ENCODE measurements at regions not wholly inside any gene's neighbourhood (a gene's known extent, or its start where the extent isn't known, plus 50 kb on each side); places are given as distances from the start of the nearest gene placed in this dataset.

DNA sequence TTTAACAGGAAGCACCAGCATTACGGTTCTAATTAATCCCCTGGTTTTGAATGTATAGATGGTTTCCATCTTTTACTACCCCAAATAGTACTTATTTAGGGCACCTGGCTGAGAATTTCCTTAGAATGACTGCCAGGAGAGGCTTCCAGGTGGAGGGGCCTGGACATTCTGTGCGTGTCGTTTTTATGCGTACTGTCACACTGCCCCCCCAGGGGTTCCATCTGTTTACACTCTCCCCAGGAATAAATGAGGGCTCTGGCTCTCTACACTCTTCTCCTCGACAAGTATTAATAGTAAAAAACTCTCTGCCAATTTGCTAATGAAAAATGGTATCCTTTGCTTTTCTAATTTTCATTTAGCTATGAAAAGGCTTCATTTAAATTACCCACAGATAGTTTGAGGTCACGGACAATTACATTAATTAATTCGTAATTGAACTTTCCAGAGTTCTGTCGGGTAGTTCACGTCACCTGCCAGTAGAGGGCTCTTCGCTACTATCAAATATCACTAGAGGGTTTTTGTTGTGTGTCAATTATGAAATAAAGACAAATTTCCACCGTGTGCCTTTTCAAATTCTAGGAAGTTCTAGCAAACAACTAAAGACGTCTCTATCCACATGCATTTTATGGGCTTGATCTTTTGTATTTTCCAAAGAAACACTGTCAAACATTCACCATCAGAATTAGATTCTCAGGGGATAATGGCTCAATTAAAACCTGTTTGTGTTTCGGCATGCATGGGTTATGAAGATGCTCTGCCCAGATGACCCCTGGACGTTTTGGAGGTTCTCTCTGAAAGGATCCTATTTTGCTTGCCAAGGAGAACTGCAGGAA is 88.8 kb upstream of the ASB18 start:
- Histone ChIP-seq H3K4me3 (no peak overlapping the region), H3K27me3 (no peaks in the 10 kb centered on the region), H3K27ac (no peak overlapping the region), H3K4me1 (no peaks in the 10 kb centered on the region), H3K9me3 (no peaks in the 10 kb centered on the region), H3K36me3 (replicated peaks in 1 of 2; ENCODE audit: insufficient read depth in 1 of 2, low read depth in 2 of 2) (no peaks in the 10 kb centered on the region)
- peak; percentile 47 for ATAC-seq
- DNase-seq: peak in 2 of 4 donors; percentile 27 to 38
- intact Hi-C loops (cut with DNase I): loop anchor here (5.0 to 10.0 kb wide), 2 partner anchors 672 to 709 kb away; no protein-coding TSS in a partner anchor
- no peak for TF ChIP-seq POLR2A (IDR thresholded peaks at IDR 0.05)
- TF ChIP-seq, protein P1, sequence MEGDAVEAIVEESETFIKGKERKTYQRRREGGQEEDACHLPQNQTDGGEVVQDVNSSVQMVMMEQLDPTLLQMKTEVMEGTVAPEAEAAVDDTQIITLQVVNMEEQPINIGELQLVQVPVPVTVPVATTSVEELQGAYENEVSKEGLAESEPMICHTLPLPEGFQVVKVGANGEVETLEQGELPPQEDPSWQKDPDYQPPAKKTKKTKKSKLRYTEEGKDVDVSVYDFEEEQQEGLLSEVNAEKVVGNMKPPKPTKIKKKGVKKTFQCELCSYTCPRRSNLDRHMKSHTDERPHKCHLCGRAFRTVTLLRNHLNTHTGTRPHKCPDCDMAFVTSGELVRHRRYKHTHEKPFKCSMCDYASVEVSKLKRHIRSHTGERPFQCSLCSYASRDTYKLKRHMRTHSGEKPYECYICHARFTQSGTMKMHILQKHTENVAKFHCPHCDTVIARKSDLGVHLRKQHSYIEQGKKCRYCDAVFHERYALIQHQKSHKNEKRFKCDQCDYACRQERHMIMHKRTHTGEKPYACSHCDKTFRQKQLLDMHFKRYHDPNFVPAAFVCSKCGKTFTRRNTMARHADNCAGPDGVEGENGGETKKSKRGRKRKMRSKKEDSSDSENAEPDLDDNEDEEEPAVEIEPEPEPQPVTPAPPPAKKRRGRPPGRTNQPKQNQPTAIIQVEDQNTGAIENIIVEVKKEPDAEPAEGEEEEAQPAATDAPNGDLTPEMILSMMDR (IDR thresholded peaks at IDR 0.05): peak; percentile 35 to 93 (median 82)
- 12 to 14% methylated on average over 14 of the region's 14 CpGs for WGBS, 2 donors

- TF ChIP-seq POLR2A (IDR thresholded peaks at IDR 0.05): no peak
- TF ChIP-seq, protein P1 (IDR thresholded peaks at IDR 0.05): no peak
- Histone ChIP-seq H3K4me1 (no peaks in the 10 kb centered on the region), H3K4me3 (no peak overlapping the region), H3K36me3 (replicated peaks in 1 of 2; ENCODE audit: insufficient read depth in 1 of 2, low read depth in 2 of 2) (no peaks in the 10 kb centered on the region), H3K27ac (no peak overlapping the region), H3K27me3 (no peaks in the 10 kb centered on the region), H3K9me3 (no peaks in the 10 kb centered on the region)
- DNase-seq: no peak
- no peak for ATAC-seq
- 67 to 72% methylated on average over 6 of the region's 6 CpGs for WGBS, 2 donors
- intact Hi-C loops (cut with DNase I): loop anchor here (5.0 to 10.0 kb wide), 2 partner anchors 671 to 709 kb away; no protein-coding TSS in a partner anchor
These were observed 89.4 kb upstream of the ASB18 start for GRCh38 chr2:236353594-236353942.

- Histone ChIP-seq H3K4me3 (no peak overlapping the region), H3K27me3 (no peaks in the 10 kb centered on the region), H3K9me3 (no peaks in the 10 kb centered on the region), H3K27ac (no peak overlapping the region), H3K36me3 (replicated peaks in 1 of 2; ENCODE audit: insufficient read depth in 1 of 2, low read depth in 2 of 2) (no peaks in the 10 kb centered on the region), H3K4me1 (no peaks in the 10 kb centered on the region)
- TF ChIP-seq, protein P1 (IDR thresholded peaks at IDR 0.05): no peak
- no peak for TF ChIP-seq POLR2A (IDR thresholded peaks at IDR 0.05)
- ATAC-seq: no peak
- no peak for DNase-seq
- intact Hi-C loops (cut with DNase I): loop anchor here (5.0 to 10.0 kb wide), 2 partner anchors 671 to 708 kb away; no protein-coding TSS in a partner anchor
- WGBS, 2 donors: 65 to 66% methylated on average over 15 of the region's 15 CpGs
These were observed 90.1 kb upstream of the ASB18 start for GRCh38 chr2:236354056-236354940.

DNA sequence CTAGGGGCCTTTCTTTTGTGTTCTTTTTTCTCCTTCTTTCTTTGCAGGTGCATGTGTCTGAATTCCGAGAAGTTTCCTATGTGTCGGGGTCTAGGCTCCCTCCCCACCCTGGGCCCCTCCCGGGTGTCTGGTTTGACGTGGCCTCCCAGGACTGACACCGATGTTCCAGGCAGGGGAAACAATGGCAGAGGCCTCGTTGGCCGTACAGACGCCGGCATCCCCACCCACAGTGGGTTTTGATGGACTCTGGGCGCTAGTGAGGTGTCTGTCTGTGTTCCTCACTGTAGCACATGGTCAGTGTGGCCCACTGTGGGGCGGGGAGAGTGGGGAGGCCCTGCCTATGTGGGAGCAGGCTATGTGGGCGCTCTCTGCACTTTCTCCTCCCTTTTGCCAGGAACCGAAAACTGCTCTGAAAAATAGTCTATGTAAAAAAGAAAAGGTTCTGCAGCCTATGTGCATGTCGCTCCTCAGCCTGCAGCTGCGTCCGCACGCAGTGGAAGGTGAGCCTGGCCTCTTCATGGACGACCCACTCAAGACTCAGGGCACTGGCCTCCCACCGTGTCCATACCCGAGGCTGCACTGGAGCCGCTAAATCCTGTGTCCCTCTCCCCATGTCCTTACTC is 90.9 kb upstream of the ASB18 start:
- ATAC-seq (no peak), DNase-seq (no peak)
- Histone ChIP-seq H3K4me3 (no peak overlapping the region), H3K4me1 (no peaks in the 10 kb centered on the region), H3K36me3 (replicated peaks in 1 of 2; ENCODE audit: insufficient read depth in 1 of 2, low read depth in 2 of 2) (no peaks in the 10 kb centered on the region), H3K27me3 (no peaks in the 10 kb centered on the region), H3K9me3 (no peaks in the 10 kb centered on the region), H3K27ac (no peak overlapping the region)
- TF ChIP-seq, protein P1 (IDR thresholded peaks at IDR 0.05): no peak
- TF ChIP-seq POLR2A (IDR thresholded peaks at IDR 0.05): no peak
- intact Hi-C loops (cut with DNase I): loop anchor here (5.0 to 10.0 kb wide), 2 partner anchors 670 to 707 kb away; no protein-coding TSS in a partner anchor
- 79% methylated on average over 11 to 20 of the region's 21 CpGs for WGBS, 2 donors

Measured in body of pancreas (tissue), 4 donors.